A673 (cell line): ENCODE measurements at regions not wholly inside any gene's neighbourhood (a gene's known extent, or its start where the extent isn't known, plus 50 kb on each side); places are given as distances from the start of the nearest gene placed in this dataset.

Source experiments
- BruUV-seq: library from RNA; stranded (reverse); fragments of 400-500 nt; replicated peaks from 2 replicates; lab custom pipeline; 2021; lab: Mats Ljungman, UMichigan
- CTCF ChIA-PET: fragments of 300-600 bp; sonication (Branson Sonifier 250); formaldehyde crosslinking; loops from one replicate; lab custom pipeline; 2022; ENCODE audit warnings: antibody characterized with exemption; lab: Charles Lee
- POLR2A ChIA-PET: fragments of 300-600 bp; sonication (Branson Sonifier 250); formaldehyde crosslinking; loops from one replicate; lab custom pipeline; 2022; ENCODE audit warnings: antibody characterized with exemption; ENCODE audit not compliant: low non-redundant PET; lab: Charles Lee
- DNase-seq: peaks from one replicate; pipeline ENCODE4 v3.0.0-alpha.2; 2015; ENCODE audit warnings: low spot score
- H3K27ac ChIP-seq: fragments of 200-600 bp; sonication (generic); 2 replicates; pipeline ENCODE4 v1.5.1; 2016; ENCODE audit warnings: mixed run types, low read depth, mild to moderate bottlenecking, mixed read lengths, antibody characterized with exemption, low read length; ENCODE audit not compliant: poor library complexity, severe bottlenecking
- H3K27me3 ChIP-seq: fragments of 200-600 bp; sonication (generic); replicated peaks from 2 replicates; pipeline ENCODE4 v1.6.1; 2017; ENCODE audit warnings: mixed run types, low read depth, mild to moderate bottlenecking, mixed read lengths, antibody characterized with exemption, low read length; ENCODE audit not compliant: insufficient read depth, poor library complexity
- H3K36me3 ChIP-seq: fragments of 200-600 bp; sonication (generic); 2 replicates; pipeline ENCODE4 v1.6.1; 2016; ENCODE audit warnings: mixed run types, mild to moderate bottlenecking, mixed read lengths, antibody characterized with exemption, low read length; ENCODE audit not compliant: insufficient read depth, poor library complexity, severe bottlenecking
- H3K4me1 ChIP-seq: fragments of 200-600 bp; sonication (generic); 2 replicates; pipeline ENCODE4 v1.6.1; 2017; ENCODE audit warnings: mixed run types, mild to moderate bottlenecking, mixed read lengths, antibody characterized with exemption, low read length; ENCODE audit not compliant: insufficient read depth, poor library complexity, severe bottlenecking
- H3K4me3 ChIP-seq: fragments of 200-600 bp; sonication (generic); 2 replicates; pipeline ENCODE4 v1.5.1; 2016; ENCODE audit warnings: low read depth, mixed run types, mild to moderate bottlenecking, mixed read lengths, low read length; ENCODE audit not compliant: poor library complexity, severe bottlenecking
- H3K9me3 ChIP-seq: fragments of 200-600 bp; sonication (generic); 2 replicates; pipeline ENCODE4 v1.6.1; 2016; ENCODE audit warnings: mixed run types, low read depth, mild to moderate bottlenecking, mixed read lengths, antibody characterized with exemption, low read length; ENCODE audit not compliant: poor library complexity, severe bottlenecking
- CTCF ChIP-seq: fragments of 300-800, 200-600 bp; sonication (generic); conservative IDR thresholded peaks from 2 replicates; pipeline ENCODE4 v1.5.1; 2017; ENCODE audit warnings: low read depth, mild to moderate bottlenecking, antibody characterized with exemption, low read length, moderate library complexity, mixed read lengths
- EZH2 ChIP-seq: fragments of 200-600 bp; sonication (generic); IDR thresholded peaks from 2 replicates; pipeline ENCODE4 v1.6.1; 2017; ENCODE audit warnings: borderline replicate concordance, low read depth, mild to moderate bottlenecking, mixed read lengths, antibody characterized with exemption, low read length; ENCODE audit not compliant: poor library complexity, severe bottlenecking
- intact Hi-C: fragments of 100-400 bp; cut with micrococcal nuclease; formaldehyde crosslinking; loops from one replicate; pipeline ENCODE4 v1.10.0; 2022; ENCODE audit not compliant: unreplicated experiment

- BruUV-seq = no TSS peak
- Histone ChIP-seq H3K4me1 (no peaks in the 10 kb centered on the region), H3K9me3 (no peaks in the 10 kb centered on the region), H3K36me3 (no peaks in the 10 kb centered on the region), H3K4me3 (no peak overlapping the region), H3K27ac (no peak overlapping the region), H3K27me3 (no peaks in the 10 kb centered on the region)
- CTCF ChIA-PET = no interaction called here
- no peak for TF ChIP-seq CTCF
- no peak for TF ChIP-seq EZH2
- POLR2A ChIA-PET = no interaction called here
- intact Hi-C loops = no loop called here
- no peak for DNase-seq
Measured at GRCh38 chr2:183993052-183993451, 605.3 kb upstream of the ZNF804A start.

- no peaks in the 10 kb centered on the region for H3K4me1 ChIP-seq
- no peak for DNase-seq
- POLR2A ChIA-PET = no interaction called here
- no peak overlapping the region for H3K4me3 ChIP-seq
- CTCF ChIA-PET = no interaction called here
- H3K9me3 ChIP-seq = no peaks in the 10 kb centered on the region
- no TSS peak for BruUV-seq
- no peak for TF ChIP-seq EZH2
- TF ChIP-seq CTCF = no peak
- intact Hi-C loops = no loop called here
- no peaks in the 10 kb centered on the region for H3K36me3 ChIP-seq
- H3K27ac ChIP-seq = no peak overlapping the region
- no peaks in the 10 kb centered on the region for H3K27me3 ChIP-seq
Measured at GRCh38 chr2:183995632-183996031, 602.7 kb upstream of the ZNF804A start.

- ChIA-PET CTCF (no interaction called here), POLR2A (no interaction called here)
- Histone ChIP-seq H3K4me1 (no peaks in the 10 kb centered on the region), H3K4me3 (no peak overlapping the region), H3K27ac (no peak overlapping the region), H3K27me3 (no peaks in the 10 kb centered on the region), H3K36me3 (no peaks in the 10 kb centered on the region), H3K9me3 (no peaks in the 10 kb centered on the region)
- TF ChIP-seq EZH2 = no peak
- no peak for TF ChIP-seq CTCF
- intact Hi-C loops = no loop called here
- BruUV-seq = no TSS peak
- no peak for DNase-seq
Measured at GRCh38 chr2:183996825-183997793, 601.2 kb upstream of the ZNF804A start.
